ENCODE measurements at regions not wholly inside any gene's neighbourhood (a gene's known extent, or its start where the extent isn't known, plus 50 kb on each side); places are given as distances from the start of the nearest gene placed in this dataset.

DNA sequence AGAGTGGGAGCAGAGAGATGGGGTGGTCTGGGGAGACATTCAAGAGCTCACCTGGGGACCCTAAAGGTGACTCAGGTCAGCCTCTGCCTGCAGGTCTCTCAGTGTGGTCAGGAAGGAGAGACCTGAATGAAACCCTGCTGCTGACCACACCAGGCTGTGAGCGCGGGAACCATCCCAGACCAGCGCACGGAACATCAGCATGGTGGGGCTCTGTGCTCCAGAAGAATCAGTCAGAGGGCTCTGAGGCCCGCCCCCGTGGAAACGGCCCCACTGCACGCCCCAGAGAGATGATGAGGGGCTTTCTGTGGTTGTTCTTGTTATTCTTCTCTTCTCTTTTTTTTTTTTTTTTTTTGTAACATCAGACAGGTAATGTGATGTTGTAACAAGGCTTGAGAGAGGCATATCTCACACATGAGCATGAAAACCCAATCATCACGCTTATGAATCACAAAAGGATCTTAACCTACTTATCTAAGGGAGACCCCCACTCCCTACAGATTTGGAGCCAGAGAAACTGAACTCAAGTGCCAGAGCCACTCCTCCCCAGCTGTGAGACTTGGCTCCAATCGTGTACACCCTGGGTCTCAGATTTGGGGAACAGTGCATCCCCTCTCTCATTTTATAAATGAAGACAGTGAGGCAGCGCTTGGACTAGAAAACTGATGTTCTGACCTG lies 302.2 kb downstream of the EIPR1 start:
- CTCF ChIA-PET = no interaction called here
- ATAC-seq (ENCODE audit: poor library complexity) = no peak
- intact Hi-C loops (cut with DNase I, micrococcal nuclease) = no loop called here
- H3K27me3 ChIP-seq (ENCODE audit: control insufficient read depth in 1 of 2, insufficient read depth in 2 of 2, low read length in 2 of 2) = peaks cover 3 to 7% of the 10 kb centered on the region in 2 experiments
- DNase-seq = no peak
- no peaks in the 10 kb centered on the region for H3K4me1 Mint-ChIP-seq (ENCODE audit: low read depth)
- H3K4me1 ChIP-seq (ENCODE audit: insufficient read depth, low read length) = no peaks in the 10 kb centered on the region
- no peak overlapping the region for H3K4me3 ChIP-seq (ENCODE audit: low read length)
- no peaks in the 10 kb centered on the region for H3K9me3 Mint-ChIP-seq
- H3K36me3 Mint-ChIP-seq (ENCODE audit: low read depth) = no peaks in the 10 kb centered on the region
- H3K27ac Mint-ChIP-seq = no peak overlapping the region
- no peaks in the 10 kb centered on the region for H3K36me3 ChIP-seq (ENCODE audit: insufficient read depth, low read length)
- TF ChIP-seq, protein P1, sequence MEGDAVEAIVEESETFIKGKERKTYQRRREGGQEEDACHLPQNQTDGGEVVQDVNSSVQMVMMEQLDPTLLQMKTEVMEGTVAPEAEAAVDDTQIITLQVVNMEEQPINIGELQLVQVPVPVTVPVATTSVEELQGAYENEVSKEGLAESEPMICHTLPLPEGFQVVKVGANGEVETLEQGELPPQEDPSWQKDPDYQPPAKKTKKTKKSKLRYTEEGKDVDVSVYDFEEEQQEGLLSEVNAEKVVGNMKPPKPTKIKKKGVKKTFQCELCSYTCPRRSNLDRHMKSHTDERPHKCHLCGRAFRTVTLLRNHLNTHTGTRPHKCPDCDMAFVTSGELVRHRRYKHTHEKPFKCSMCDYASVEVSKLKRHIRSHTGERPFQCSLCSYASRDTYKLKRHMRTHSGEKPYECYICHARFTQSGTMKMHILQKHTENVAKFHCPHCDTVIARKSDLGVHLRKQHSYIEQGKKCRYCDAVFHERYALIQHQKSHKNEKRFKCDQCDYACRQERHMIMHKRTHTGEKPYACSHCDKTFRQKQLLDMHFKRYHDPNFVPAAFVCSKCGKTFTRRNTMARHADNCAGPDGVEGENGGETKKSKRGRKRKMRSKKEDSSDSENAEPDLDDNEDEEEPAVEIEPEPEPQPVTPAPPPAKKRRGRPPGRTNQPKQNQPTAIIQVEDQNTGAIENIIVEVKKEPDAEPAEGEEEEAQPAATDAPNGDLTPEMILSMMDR (IDR thresholded peaks at IDR 0.05) = no peak
- peaks cover 0 to 4% of the 10 kb centered on the region in 2 experiments for H3K9me3 ChIP-seq (ENCODE audit: control insufficient read depth in 1 of 2, insufficient read depth in 1 of 2, low read length in 2 of 2)
- peaks cover 8% of the 10 kb centered on the region for H3K27me3 Mint-ChIP-seq
- no peak overlapping the region for H3K27ac ChIP-seq (ENCODE audit: low read depth in 1 of 2, low read length in 2 of 2)
- no peak overlapping the region for H3K4me3 Mint-ChIP-seq
- POLR2A ChIA-PET = no interaction called here

DNA sequence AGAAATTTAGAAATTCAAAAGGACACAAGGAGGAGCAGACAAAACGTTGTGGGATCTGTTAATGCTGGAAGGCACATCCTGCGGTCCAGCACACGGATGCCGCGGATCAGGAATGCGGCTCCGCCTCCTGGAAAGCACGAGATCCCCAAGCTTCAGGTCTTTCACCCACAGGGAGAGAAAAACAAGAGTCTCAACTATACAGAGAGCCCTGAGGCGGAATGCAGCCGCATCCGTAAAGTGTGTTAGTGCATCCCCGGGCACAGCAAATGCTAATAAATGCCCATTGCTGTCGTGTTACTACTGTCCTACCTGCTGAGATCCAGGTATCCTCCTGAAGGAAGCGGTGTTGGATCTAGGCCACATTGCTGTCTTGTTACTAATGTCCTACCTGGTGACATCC lies 303.9 kb downstream of the EIPR1 start:
- Histone ChIP-seq H3K27me3 (ENCODE audit: control insufficient read depth in 1 of 2, insufficient read depth in 2 of 2, low read length in 2 of 2) (peaks cover 0 to 2% of the 10 kb centered on the region in 2 experiments), H3K4me1 (ENCODE audit: insufficient read depth, low read length) (no peaks in the 10 kb centered on the region), H3K9me3 (ENCODE audit: control insufficient read depth in 1 of 2, insufficient read depth in 1 of 2, low read length in 2 of 2) (no peaks in the 10 kb centered on the region), H3K36me3 (ENCODE audit: insufficient read depth, low read length) (no peaks in the 10 kb centered on the region), H3K27ac (ENCODE audit: low read depth in 1 of 2, low read length in 2 of 2) (no peak overlapping the region), H3K4me3 (ENCODE audit: low read length) (no peak overlapping the region)
- Mint-ChIP-seq H3K9me3 (no peaks in the 10 kb centered on the region), H3K27ac (no peak overlapping the region), H3K4me1 (ENCODE audit: low read depth) (no peaks in the 10 kb centered on the region), H3K27me3 (peaks cover 4% of the 10 kb centered on the region), H3K36me3 (ENCODE audit: low read depth) (no peaks in the 10 kb centered on the region), H3K4me3 (no peak overlapping the region)
- ATAC-seq (ENCODE audit: poor library complexity) (no peak), DNase-seq (no peak)
- intact Hi-C loops (cut with DNase I, micrococcal nuclease) = no loop called here
- ChIA-PET POLR2A (no interaction called here), CTCF (no interaction called here)
- TF ChIP-seq, protein P1 (IDR thresholded peaks at IDR 0.05) = no peak

DNA sequence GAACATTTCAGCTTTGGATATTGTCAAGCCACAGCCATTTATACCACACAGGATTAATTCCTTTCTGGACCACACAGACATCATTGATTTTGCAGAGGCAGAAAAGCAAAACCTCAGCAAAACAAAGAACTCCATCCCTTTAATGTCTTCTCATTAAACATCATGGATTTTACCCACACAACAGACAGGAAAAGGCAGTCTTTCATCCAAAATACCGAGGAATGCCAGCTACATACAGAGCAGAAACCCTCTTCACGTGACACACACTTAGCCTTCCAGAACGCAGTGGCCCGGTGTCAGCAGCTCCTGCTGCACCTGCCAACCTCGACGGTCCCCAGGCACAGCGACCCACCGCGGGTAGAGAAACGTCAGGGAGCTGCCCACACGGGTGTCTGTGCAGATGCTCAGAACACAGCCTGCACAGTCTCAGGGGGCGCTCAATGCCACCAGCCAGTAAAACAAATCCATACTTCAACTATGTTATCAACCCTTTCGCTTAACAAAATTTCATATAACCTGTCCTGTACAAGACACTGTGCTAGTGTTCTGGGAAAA lies 304.5 kb downstream of the EIPR1 start:
- Histone ChIP-seq H3K27me3 (ENCODE audit: control insufficient read depth in 1 of 2, insufficient read depth in 2 of 2, low read length in 2 of 2) (peaks cover 0 to 2% of the 10 kb centered on the region in 2 experiments), H3K4me1 (ENCODE audit: insufficient read depth, low read length) (no peaks in the 10 kb centered on the region), H3K9me3 (ENCODE audit: control insufficient read depth in 1 of 2, insufficient read depth in 1 of 2, low read length in 2 of 2) (no peaks in the 10 kb centered on the region), H3K27ac (ENCODE audit: low read depth in 1 of 2, low read length in 2 of 2) (no peak overlapping the region), H3K4me3 (ENCODE audit: low read length) (no peak overlapping the region), H3K36me3 (ENCODE audit: insufficient read depth, low read length) (no peaks in the 10 kb centered on the region)
- H3K27ac Mint-ChIP-seq = no peak overlapping the region
- ATAC-seq (ENCODE audit: poor library complexity) (no peak), DNase-seq (no peak)
- ChIA-PET CTCF (no interaction called here), POLR2A (no interaction called here)
- intact Hi-C loops (cut with DNase I, micrococcal nuclease) = no loop called here
- H3K36me3 Mint-ChIP-seq (ENCODE audit: low read depth) = no peaks in the 10 kb centered on the region
- H3K4me3 Mint-ChIP-seq = no peak overlapping the region
- TF ChIP-seq, protein P1 (IDR thresholded peaks at IDR 0.05) = no peak
- H3K27me3 Mint-ChIP-seq = peaks cover 4% of the 10 kb centered on the region
- H3K9me3 Mint-ChIP-seq = no peaks in the 10 kb centered on the region
- no peaks in the 10 kb centered on the region for H3K4me1 Mint-ChIP-seq (ENCODE audit: low read depth)

Data from CD4-positive, alpha-beta T cell (primary cell).